GM12864 (cell line): ENCODE measurements at regions not wholly inside any gene's neighbourhood (a gene's known extent, or its start where the extent isn't known, plus 50 kb on each side); places are given as distances from the start of the nearest gene placed in this dataset.

Experiments used
- DNase-seq: peaks from one replicate; pipeline ENCODE4 v3.0.0-alpha.2; 2011; ENCODE audit warnings: low read depth
- H3K4me3 ChIP-seq: 2 replicates; pipeline ENCODE4 v1.5.1; 2011; ENCODE audit warnings: mild to moderate bottlenecking, low read depth, low read length, control low read depth
- CTCF ChIP-seq: IDR thresholded peaks from 2 replicates; pipeline ENCODE4 v1.5.1; 2011; ENCODE audit warnings: low read depth, mild to moderate bottlenecking, moderate library complexity, low read length, control low read depth, inconsistent platforms; ENCODE audit errors: missing control alignments

GRCh38 chr22:34010259-34010658 is 90.0 kb upstream of the LARGE1 start:
- DNase-seq: no peak

GRCh38 chr22:34015642-34016041 is 95.4 kb upstream of the LARGE1 start:
- no peak for DNase-seq
- no peak for TF ChIP-seq CTCF
- no peak overlapping the region for H3K4me3 ChIP-seq

More at GRCh38 chr22:34010259-34010658, 90.0 kb upstream of the LARGE1 start:
- H3K4me3 ChIP-seq: no peak overlapping the region
- no peak for TF ChIP-seq CTCF

- H3K4me3 ChIP-seq: no peak overlapping the region
- no peak for DNase-seq
- TF ChIP-seq CTCF: no peak
Observed at GRCh38 chr22:34017205-34017604, 96.9 kb upstream of the LARGE1 start.

- DNase-seq: no peak
- TF ChIP-seq CTCF: peak; percentile 3
- H3K4me3 ChIP-seq: no peak overlapping the region
Observed at GRCh38 chr22:34019190-34019845, 99.0 kb upstream of the LARGE1 start.

GRCh38 chr22:34035209-34035608 is 114.9 kb upstream of the LARGE1 start:
- DNase-seq: no peak
- H3K4me3 ChIP-seq: no peak overlapping the region
- TF ChIP-seq CTCF: no peak

- H3K4me3 ChIP-seq: no peak overlapping the region
- no peak for DNase-seq
- TF ChIP-seq CTCF: no peak
Observed at GRCh38 chr22:34036931-34037330, 116.7 kb upstream of the LARGE1 start.
